A673 (cell line): ENCODE measurements at regions not wholly inside any gene's neighbourhood (a gene's known extent, or its start where the extent isn't known, plus 50 kb on each side); places are given as distances from the start of the nearest gene placed in this dataset.

Source experiments
- BruUV-seq: library from RNA; stranded (reverse); fragments of 400-500 nt; replicated peaks from 2 replicates; lab custom pipeline; 2021; lab: Mats Ljungman, UMichigan
- CTCF ChIA-PET: fragments of 300-600 bp; sonication (Branson Sonifier 250); formaldehyde crosslinking; loops from one replicate; lab custom pipeline; 2022; ENCODE audit warnings: antibody characterized with exemption; lab: Charles Lee
- POLR2A ChIA-PET: fragments of 300-600 bp; sonication (Branson Sonifier 250); formaldehyde crosslinking; loops from one replicate; lab custom pipeline; 2022; ENCODE audit warnings: antibody characterized with exemption; ENCODE audit not compliant: low non-redundant PET; lab: Charles Lee
- DNase-seq: peaks from one replicate; pipeline ENCODE4 v3.0.0-alpha.2; 2015; ENCODE audit warnings: low spot score
- H3K27ac ChIP-seq: fragments of 200-600 bp; sonication (generic); 2 replicates; pipeline ENCODE4 v1.5.1; 2016; ENCODE audit warnings: mixed run types, low read depth, mild to moderate bottlenecking, mixed read lengths, antibody characterized with exemption, low read length; ENCODE audit not compliant: poor library complexity, severe bottlenecking
- H3K27me3 ChIP-seq: fragments of 200-600 bp; sonication (generic); replicated peaks from 2 replicates; pipeline ENCODE4 v1.6.1; 2017; ENCODE audit warnings: mixed run types, low read depth, mild to moderate bottlenecking, mixed read lengths, antibody characterized with exemption, low read length; ENCODE audit not compliant: insufficient read depth, poor library complexity
- H3K36me3 ChIP-seq: fragments of 200-600 bp; sonication (generic); 2 replicates; pipeline ENCODE4 v1.6.1; 2016; ENCODE audit warnings: mixed run types, mild to moderate bottlenecking, mixed read lengths, antibody characterized with exemption, low read length; ENCODE audit not compliant: insufficient read depth, poor library complexity, severe bottlenecking
- H3K4me1 ChIP-seq: fragments of 200-600 bp; sonication (generic); 2 replicates; pipeline ENCODE4 v1.6.1; 2017; ENCODE audit warnings: mixed run types, mild to moderate bottlenecking, mixed read lengths, antibody characterized with exemption, low read length; ENCODE audit not compliant: insufficient read depth, poor library complexity, severe bottlenecking
- H3K4me3 ChIP-seq: fragments of 200-600 bp; sonication (generic); 2 replicates; pipeline ENCODE4 v1.5.1; 2016; ENCODE audit warnings: low read depth, mixed run types, mild to moderate bottlenecking, mixed read lengths, low read length; ENCODE audit not compliant: poor library complexity, severe bottlenecking
- H3K9me3 ChIP-seq: fragments of 200-600 bp; sonication (generic); 2 replicates; pipeline ENCODE4 v1.6.1; 2016; ENCODE audit warnings: mixed run types, low read depth, mild to moderate bottlenecking, mixed read lengths, antibody characterized with exemption, low read length; ENCODE audit not compliant: poor library complexity, severe bottlenecking
- EZH2 ChIP-seq: fragments of 200-600 bp; sonication (generic); IDR thresholded peaks from 2 replicates; pipeline ENCODE4 v1.6.1; 2017; ENCODE audit warnings: borderline replicate concordance, low read depth, mild to moderate bottlenecking, mixed read lengths, antibody characterized with exemption, low read length; ENCODE audit not compliant: poor library complexity, severe bottlenecking
- intact Hi-C: fragments of 100-400 bp; cut with micrococcal nuclease; formaldehyde crosslinking; loops from one replicate; pipeline ENCODE4 v1.10.0; 2022; ENCODE audit not compliant: unreplicated experiment
- TF ChIP-seq, protein P1 (sequence below): fragments of 300-800, 200-600 bp; sonication (generic); conservative IDR thresholded peaks from 2 replicates; pipeline ENCODE4 v1.5.1; 2017; ENCODE audit warnings: low read depth, mild to moderate bottlenecking, antibody characterized with exemption, low read length, moderate library complexity, mixed read lengths

DNA sequence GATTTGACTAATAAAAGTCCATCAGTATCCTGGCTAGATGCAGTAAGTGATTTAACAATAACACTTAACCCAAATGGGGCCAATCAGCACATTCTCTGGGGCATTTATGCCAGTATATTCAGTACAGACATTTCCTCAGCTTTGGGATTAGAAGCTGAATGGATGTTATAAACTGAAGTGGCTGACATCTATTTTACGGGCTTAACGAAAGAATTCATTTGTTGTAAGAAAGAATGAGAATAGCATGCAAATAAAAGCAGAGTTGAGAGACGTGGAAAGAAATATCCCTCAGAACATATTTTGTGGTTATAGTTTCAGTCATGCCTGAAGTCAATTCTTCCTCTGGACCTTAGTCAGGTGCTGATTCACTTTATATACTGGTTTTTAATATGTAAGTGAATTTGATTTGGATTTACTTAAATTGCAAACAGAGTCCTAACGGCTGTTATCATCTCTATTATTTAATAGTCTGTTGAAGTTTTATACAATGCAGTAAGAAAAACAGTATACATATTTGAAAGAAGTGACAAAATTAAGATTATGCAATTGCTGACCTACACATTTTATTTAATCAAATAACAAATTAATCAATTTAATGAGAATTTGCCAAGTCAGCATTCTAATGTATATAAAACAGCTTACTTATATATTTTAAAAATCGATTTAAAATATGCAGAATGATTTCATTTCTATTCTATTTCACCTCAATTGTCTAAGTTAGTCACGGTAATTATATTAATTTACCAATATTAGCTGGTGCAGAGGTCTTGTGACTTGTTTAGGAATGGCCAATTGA, 513.9 kb upstream of the CADM2 start:
- POLR2A ChIA-PET = no interaction called here
- H3K27ac ChIP-seq = no peak overlapping the region
- CTCF ChIA-PET = no interaction called here
- no peaks in the 10 kb centered on the region for H3K4me1 ChIP-seq
- DNase-seq = no peak
- no TSS peak for BruUV-seq
- peaks cover 8% of the 10 kb centered on the region for H3K9me3 ChIP-seq
- H3K27me3 ChIP-seq = no peaks in the 10 kb centered on the region
- no peak for TF ChIP-seq EZH2
- TF ChIP-seq, protein P1, sequence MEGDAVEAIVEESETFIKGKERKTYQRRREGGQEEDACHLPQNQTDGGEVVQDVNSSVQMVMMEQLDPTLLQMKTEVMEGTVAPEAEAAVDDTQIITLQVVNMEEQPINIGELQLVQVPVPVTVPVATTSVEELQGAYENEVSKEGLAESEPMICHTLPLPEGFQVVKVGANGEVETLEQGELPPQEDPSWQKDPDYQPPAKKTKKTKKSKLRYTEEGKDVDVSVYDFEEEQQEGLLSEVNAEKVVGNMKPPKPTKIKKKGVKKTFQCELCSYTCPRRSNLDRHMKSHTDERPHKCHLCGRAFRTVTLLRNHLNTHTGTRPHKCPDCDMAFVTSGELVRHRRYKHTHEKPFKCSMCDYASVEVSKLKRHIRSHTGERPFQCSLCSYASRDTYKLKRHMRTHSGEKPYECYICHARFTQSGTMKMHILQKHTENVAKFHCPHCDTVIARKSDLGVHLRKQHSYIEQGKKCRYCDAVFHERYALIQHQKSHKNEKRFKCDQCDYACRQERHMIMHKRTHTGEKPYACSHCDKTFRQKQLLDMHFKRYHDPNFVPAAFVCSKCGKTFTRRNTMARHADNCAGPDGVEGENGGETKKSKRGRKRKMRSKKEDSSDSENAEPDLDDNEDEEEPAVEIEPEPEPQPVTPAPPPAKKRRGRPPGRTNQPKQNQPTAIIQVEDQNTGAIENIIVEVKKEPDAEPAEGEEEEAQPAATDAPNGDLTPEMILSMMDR = no peak
- no peak overlapping the region for H3K4me3 ChIP-seq
- H3K36me3 ChIP-seq = no peaks in the 10 kb centered on the region
- intact Hi-C loops = no loop called here

DNA sequence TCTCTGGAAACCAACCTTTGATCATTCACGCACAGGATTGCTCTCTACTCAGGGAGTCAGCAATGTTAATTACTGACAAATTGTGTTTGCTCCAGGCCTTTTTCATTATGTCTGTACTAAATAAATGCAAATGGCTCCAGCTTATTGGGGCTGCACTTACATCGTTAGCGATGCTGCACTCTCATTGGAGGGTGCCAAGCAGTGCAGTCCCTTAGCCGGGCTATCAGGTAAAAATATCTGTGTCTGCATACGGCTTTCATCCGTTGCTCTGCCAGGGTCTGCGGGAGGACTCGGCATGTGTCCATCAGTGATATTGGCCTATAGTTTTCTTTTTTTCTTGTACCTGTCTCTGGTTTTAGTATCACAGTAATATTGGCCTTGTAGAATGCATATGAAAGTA, 471.5 kb upstream of the CADM2 start:
- BruUV-seq = no TSS peak
- no peaks in the 10 kb centered on the region for H3K36me3 ChIP-seq
- CTCF ChIA-PET = no interaction called here
- POLR2A ChIA-PET = no interaction called here
- intact Hi-C loops = no loop called here
- H3K27ac ChIP-seq = no peak overlapping the region
- DNase-seq = no peak
- peaks cover 8% of the 10 kb centered on the region for H3K9me3 ChIP-seq
- no peaks in the 10 kb centered on the region for H3K27me3 ChIP-seq
- H3K4me3 ChIP-seq = no peak overlapping the region
- TF ChIP-seq, protein P1 = no peak
- TF ChIP-seq EZH2 = no peak
- no peaks in the 10 kb centered on the region for H3K4me1 ChIP-seq

DNA sequence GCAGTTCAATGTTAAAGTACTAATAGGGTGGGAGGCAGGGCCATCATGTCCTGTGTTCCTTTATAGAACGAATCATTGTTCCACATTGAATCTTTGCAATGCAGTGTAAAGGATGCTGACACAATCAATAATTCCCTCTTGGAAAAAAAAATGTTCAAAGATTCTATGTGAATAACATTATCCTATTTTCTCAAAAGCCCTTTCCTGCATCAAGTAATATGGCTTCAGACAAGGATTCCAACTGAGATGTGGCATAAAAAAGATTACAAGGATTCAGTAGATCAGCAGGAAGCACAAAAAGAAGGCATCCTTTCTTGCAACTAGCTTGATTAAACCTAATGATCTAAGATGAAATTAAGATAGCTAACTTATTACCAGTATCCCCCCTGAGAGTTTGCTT, 454.0 kb upstream of the CADM2 start:
- no peak for DNase-seq
- Histone ChIP-seq H3K4me3 (no peak overlapping the region), H3K36me3 (no peaks in the 10 kb centered on the region), H3K27me3 (no peaks in the 10 kb centered on the region), H3K27ac (no peak overlapping the region), H3K9me3 (no peaks in the 10 kb centered on the region), H3K4me1 (no peaks in the 10 kb centered on the region)
- no peak for TF ChIP-seq EZH2
- TF ChIP-seq, protein P1 = no peak
- BruUV-seq = no TSS peak
- ChIA-PET POLR2A (no interaction called here), CTCF (no interaction called here)
- intact Hi-C loops = no loop called here
